Peyer's patch (tissue), 4 donors: ENCODE measurements at regions not wholly inside any gene's neighbourhood (a gene's known extent, or its start where the extent isn't known, plus 50 kb on each side); places are given as distances from the start of the nearest gene placed in this dataset.
"Not testable (repeated sequence)": the region's sequence is repeated elsewhere in the genome, so short reads cannot be mapped to it uniquely, and the experiment has no call there.

Experiments
- POLR2A ChIP-seq, 2 donors: fragments of 450-650 bp; IDR thresholded peaks; one replicate each; pipeline ENCODE4 v1.5.1; 2017; ENCODE audit warnings: antibody characterized with exemption in 2 of 2, mild to moderate bottlenecking in 2 of 2, moderate library complexity in 2 of 2
- TF ChIP-seq, protein P1 (sequence below), 6 experiments: fragments of 450-650 bp in 4 of 6; fragments of 200-600 bp in 2 of 6; sonication (generic) in 1 of 6; IDR thresholded peaks; one replicate each; pipeline ENCODE4 v1.5.1; 2017 to 2019; ENCODE audit warnings: antibody characterized with exemption in 6 of 6, mild to moderate bottlenecking in 3 of 6, moderate library complexity in 1 of 6

DNA sequence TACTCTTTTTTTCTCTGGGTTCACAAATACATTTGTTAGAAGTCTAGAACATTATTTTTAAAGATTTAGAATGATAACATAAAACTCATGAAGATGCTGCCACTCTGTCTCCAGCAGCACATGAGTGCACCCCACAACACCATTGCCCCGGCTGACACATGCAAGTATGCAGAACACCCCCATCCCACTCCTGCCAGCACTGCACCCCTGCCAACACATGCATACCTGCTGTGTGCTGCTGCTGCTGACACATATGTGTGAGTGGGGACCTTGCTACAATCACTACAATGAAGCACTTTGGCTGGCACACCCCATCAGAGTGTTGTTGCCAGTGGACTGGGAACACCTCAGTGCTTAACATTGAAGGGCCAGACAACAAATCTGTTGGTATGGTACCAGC lies 2953.6 kb upstream of the TEKT4 start:
- not testable (repeated sequence) for TF ChIP-seq POLR2A (IDR thresholded peaks at IDR 0.05)
- TF ChIP-seq, protein P1, sequence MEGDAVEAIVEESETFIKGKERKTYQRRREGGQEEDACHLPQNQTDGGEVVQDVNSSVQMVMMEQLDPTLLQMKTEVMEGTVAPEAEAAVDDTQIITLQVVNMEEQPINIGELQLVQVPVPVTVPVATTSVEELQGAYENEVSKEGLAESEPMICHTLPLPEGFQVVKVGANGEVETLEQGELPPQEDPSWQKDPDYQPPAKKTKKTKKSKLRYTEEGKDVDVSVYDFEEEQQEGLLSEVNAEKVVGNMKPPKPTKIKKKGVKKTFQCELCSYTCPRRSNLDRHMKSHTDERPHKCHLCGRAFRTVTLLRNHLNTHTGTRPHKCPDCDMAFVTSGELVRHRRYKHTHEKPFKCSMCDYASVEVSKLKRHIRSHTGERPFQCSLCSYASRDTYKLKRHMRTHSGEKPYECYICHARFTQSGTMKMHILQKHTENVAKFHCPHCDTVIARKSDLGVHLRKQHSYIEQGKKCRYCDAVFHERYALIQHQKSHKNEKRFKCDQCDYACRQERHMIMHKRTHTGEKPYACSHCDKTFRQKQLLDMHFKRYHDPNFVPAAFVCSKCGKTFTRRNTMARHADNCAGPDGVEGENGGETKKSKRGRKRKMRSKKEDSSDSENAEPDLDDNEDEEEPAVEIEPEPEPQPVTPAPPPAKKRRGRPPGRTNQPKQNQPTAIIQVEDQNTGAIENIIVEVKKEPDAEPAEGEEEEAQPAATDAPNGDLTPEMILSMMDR (IDR thresholded peaks at IDR 0.05): not testable (repeated sequence)
